ENCODE measurements at regions not wholly inside any gene's neighbourhood (a gene's known extent, or its start where the extent isn't known, plus 50 kb on each side); places are given as distances from the start of the nearest gene placed in this dataset.

- Mint-ChIP-seq H3K27me3 (peaks cover 21% of the 10 kb centered on the region), H3K36me3 (ENCODE audit: insufficient read depth) (no peaks in the 10 kb centered on the region), H3K4me1 (ENCODE audit: low read depth) (no peaks in the 10 kb centered on the region), H3K27ac (no peak overlapping the region), H3K9me3 (ENCODE audit: low read depth) (no peaks in the 10 kb centered on the region), H3K4me3 (ENCODE audit: low read depth) (no peak overlapping the region)
- no peak for TF ChIP-seq CTCF (IDR thresholded peaks at IDR 0.05; ENCODE audit: unreplicated experiment)
- no peak for DNase-seq (ENCODE audit: low spot score, unreplicated experiment)
Observed at GRCh38 chr10:132994185-132994796, 51.9 kb upstream of the CFAP46 start.

- no peak overlapping the region for H3K27ac Mint-ChIP-seq
- no peaks in the 10 kb centered on the region for H3K9me3 Mint-ChIP-seq (ENCODE audit: low read depth)
- TF ChIP-seq CTCF (IDR thresholded peaks at IDR 0.05; ENCODE audit: unreplicated experiment) = no peak
Observed at GRCh38 chr10:132993271-132994184, 51.2 kb upstream of the CFAP46 start.

GRCh38 chr10:132992433-132993215 lies 50.3 kb upstream of the CFAP46 start:
- TF ChIP-seq CTCF (IDR thresholded peaks at IDR 0.05; ENCODE audit: unreplicated experiment) = no peak
- Mint-ChIP-seq H3K27me3 (peaks cover 21% of the 10 kb centered on the region), H3K9me3 (ENCODE audit: low read depth) (no peaks in the 10 kb centered on the region), H3K4me3 (ENCODE audit: low read depth) (no peak overlapping the region), H3K27ac (no peak overlapping the region), H3K36me3 (ENCODE audit: insufficient read depth) (no peaks in the 10 kb centered on the region), H3K4me1 (ENCODE audit: low read depth) (no peaks in the 10 kb centered on the region)
- no peak for DNase-seq (ENCODE audit: low spot score, unreplicated experiment)

More at GRCh38 chr10:132993271-132994184, 51.2 kb upstream of the CFAP46 start:
- no peak for DNase-seq (ENCODE audit: low spot score, unreplicated experiment)
- Mint-ChIP-seq H3K36me3 (ENCODE audit: insufficient read depth) (no peaks in the 10 kb centered on the region), H3K4me3 (ENCODE audit: low read depth) (no peak overlapping the region), H3K4me1 (ENCODE audit: low read depth) (no peaks in the 10 kb centered on the region), H3K27me3 (peaks cover 21% of the 10 kb centered on the region)
